ENCODE measurements at regions not wholly inside any gene's neighbourhood (a gene's known extent, or its start where the extent isn't known, plus 50 kb on each side); places are given as distances from the start of the nearest gene placed in this dataset.

- DNase-seq (ENCODE audit: low read depth, low spot score): no peak
- in situ Hi-C loops (cut with HindIII; ENCODE audit: low pct_unique_long_range_greater_than_20kb, low sequenced_read_pairs): no loop called here
Measured at GRCh38 chr1:90174246-90174645, 179.3 kb downstream of the ZNF326 start.

DNA sequence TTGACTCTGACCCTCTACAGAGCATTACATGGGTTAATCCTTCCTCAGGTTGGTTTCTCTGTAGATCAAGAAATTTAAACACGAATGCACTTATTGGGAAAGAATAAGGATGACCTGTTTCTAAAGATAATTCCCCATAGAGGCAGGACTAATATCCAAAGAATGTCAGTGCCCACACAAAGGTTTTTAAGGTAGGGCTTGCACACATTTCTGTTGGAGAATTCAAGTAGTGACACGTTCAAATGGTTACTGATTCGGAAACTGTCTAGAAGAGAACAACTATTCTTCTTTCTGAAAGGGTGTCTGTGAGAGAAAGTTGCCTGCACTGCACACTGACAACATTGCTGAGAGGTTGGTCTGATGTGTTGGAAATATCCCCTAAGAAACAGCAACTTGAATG is 167.3 kb downstream of the ZNF326 start:
- DNase-seq (ENCODE audit: low read depth, low spot score): no peak
- in situ Hi-C loops (cut with HindIII; ENCODE audit: low pct_unique_long_range_greater_than_20kb, low sequenced_read_pairs): no loop called here

GRCh38 chr1:90161625-90162024 is 166.7 kb downstream of the ZNF326 start:
- in situ Hi-C loops (cut with HindIII; ENCODE audit: low pct_unique_long_range_greater_than_20kb, low sequenced_read_pairs): no loop called here

GRCh38 chr1:90155721-90156487 is 161.0 kb downstream of the ZNF326 start:
- in situ Hi-C loops (cut with HindIII; ENCODE audit: low pct_unique_long_range_greater_than_20kb, low sequenced_read_pairs): no loop called here
- DNase-seq (ENCODE audit: low read depth, low spot score): no peak

More at GRCh38 chr1:90161625-90162024, 166.7 kb downstream of the ZNF326 start:
- no peak for DNase-seq (ENCODE audit: low read depth, low spot score)

DNA sequence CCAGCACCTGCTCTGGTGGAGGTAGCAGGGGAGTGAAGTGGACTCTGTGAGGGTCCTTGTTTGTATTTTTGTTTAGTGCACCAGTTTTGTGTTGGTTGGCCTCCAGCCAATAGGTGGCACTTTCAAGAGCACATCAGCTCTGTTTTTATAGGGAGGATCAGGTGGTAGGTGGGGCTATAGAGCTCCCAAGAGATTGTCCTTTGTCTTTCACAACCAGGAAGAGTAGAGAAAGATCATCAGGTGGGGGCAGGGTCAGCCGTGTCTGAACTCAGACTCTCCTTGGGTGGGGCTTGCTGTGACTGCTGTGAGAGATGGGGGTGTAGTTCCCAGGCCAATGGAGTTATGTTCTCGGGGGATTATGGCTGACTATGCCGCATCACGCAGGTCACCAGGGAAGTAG is 159.8 kb downstream of the ZNF326 start:
- DNase-seq (ENCODE audit: low read depth, low spot score): no peak
- in situ Hi-C loops (cut with HindIII; ENCODE audit: low pct_unique_long_range_greater_than_20kb, low sequenced_read_pairs): no loop called here

DNA sequence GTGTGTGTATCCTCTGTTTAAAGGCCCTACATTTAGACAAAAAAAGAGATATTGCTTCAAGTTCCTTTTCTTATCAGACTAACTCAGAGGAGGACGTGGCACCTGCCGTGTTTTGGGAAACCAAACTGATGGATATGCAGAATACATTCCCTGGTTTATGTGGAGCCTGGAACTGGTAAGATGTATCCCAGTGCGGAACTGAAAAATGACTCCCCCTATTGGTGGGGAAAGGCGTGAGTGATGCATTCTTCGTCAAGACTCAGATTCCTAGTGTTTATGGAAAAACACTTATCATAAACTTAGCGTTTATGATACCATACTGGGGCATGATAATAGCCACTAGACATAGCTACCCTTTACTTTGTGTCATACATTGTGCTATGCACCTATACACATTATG is 154.2 kb downstream of the ZNF326 start:
- peak; percentile 40 for DNase-seq (ENCODE audit: low read depth, low spot score)
- in situ Hi-C loops (cut with HindIII; ENCODE audit: low pct_unique_long_range_greater_than_20kb, low sequenced_read_pairs): no loop called here

GRCh38 chr1:90147093-90147492 is 152.2 kb downstream of the ZNF326 start:
- in situ Hi-C loops (cut with HindIII; ENCODE audit: low pct_unique_long_range_greater_than_20kb, low sequenced_read_pairs): no loop called here
- DNase-seq (ENCODE audit: low read depth, low spot score): no peak

DNA sequence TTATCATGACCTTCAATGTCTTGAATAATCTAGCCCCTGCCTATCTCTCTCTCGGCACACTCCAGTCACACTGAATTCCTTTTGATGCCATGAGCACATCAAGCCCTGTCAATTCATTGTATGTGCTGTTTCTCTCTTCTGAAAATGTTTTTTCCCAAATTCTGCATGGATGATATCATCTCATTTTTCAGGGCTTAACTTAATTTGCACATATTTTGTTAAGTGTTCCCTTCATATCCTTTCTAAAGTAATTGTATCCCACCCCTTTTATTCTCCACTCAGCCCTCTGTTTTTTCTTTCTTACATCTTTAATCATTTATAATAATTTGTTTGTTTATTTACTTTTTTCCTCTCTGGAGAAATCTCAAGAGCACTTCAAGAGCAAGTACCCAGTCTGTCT is 149.9 kb downstream of the ZNF326 start:
- in situ Hi-C loops (cut with HindIII; ENCODE audit: low pct_unique_long_range_greater_than_20kb, low sequenced_read_pairs): no loop called here
- DNase-seq (ENCODE audit: low read depth, low spot score): no peak

DNA sequence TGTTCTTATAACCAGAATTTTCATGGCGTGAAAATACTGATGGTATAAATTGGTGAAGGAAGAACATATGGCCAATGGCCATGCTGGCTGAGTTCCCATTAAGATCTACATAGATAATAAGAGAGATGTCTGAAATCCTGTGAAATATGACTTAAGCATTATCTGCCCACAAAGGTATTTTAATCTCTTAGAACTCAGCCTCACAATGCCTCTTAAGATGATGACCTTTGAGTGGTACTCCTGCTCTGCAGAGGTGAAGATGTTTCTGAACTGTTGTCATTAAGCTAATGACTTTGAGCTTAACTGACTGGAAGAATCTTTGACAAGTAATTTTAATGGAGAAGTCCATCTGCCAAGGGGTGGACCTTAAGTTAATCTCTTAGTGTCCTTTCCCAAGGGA is 148.7 kb downstream of the ZNF326 start:
- in situ Hi-C loops (cut with HindIII; ENCODE audit: low pct_unique_long_range_greater_than_20kb, low sequenced_read_pairs): no loop called here
- no peak for DNase-seq (ENCODE audit: low read depth, low spot score)

GRCh38 chr1:90142697-90143096 is 147.8 kb downstream of the ZNF326 start:
- in situ Hi-C loops (cut with HindIII; ENCODE audit: low pct_unique_long_range_greater_than_20kb, low sequenced_read_pairs): no loop called here
- no peak for DNase-seq (ENCODE audit: low read depth, low spot score)

GRCh38 chr1:90139837-90140236 is 144.9 kb downstream of the ZNF326 start:
- no peak for DNase-seq (ENCODE audit: low read depth, low spot score)
- in situ Hi-C loops (cut with HindIII; ENCODE audit: low pct_unique_long_range_greater_than_20kb, low sequenced_read_pairs): no loop called here

DNA sequence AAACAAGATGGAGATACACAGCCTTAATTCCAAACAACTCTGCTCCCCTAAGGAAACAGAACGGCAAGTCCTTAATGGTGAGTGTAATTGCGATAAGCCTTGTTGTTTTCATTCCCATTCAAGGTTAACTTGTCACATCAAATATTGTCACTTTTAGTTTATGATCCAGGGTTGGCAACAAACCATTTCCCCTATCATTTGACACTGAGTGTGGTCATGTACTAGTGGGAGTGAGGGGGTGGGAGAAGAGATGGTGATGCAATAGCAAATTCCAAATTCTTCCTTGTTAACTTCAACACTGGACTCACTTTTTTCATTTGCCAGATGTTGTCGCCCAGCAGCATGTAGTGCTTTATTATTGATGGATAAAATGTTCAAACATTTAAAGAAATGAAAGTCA is 140.4 kb downstream of the ZNF326 start:
- in situ Hi-C loops (cut with HindIII; ENCODE audit: low pct_unique_long_range_greater_than_20kb, low sequenced_read_pairs): no loop called here
- no peak for DNase-seq (ENCODE audit: low read depth, low spot score)

GRCh38 chr1:90134175-90134955 is 139.5 kb downstream of the ZNF326 start:
- in situ Hi-C loops (cut with HindIII; ENCODE audit: low pct_unique_long_range_greater_than_20kb, low sequenced_read_pairs): no loop called here
- no peak for DNase-seq (ENCODE audit: low read depth, low spot score)

DNA sequence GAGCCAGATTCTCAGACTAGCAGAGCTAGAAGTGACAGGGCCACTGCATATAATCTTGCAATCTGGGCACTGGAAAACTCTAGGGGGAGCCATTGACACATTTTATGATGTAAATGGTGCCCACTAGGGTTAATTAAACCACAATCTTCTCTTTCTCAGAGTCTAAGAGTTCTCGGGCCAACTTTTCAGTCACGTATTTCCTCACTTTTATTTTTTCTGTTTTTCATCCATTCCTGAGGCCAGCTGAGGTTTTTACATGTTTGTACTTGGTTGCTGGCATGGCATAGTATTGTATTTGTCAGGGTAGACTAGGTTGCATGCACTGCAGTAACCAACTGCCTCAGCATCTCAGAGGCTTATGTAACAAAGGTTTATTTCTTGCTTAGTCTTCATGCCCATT is 138.2 kb downstream of the ZNF326 start:
- peak; percentile 68 for DNase-seq (ENCODE audit: low read depth, low spot score)
- in situ Hi-C loops (cut with HindIII; ENCODE audit: low pct_unique_long_range_greater_than_20kb, low sequenced_read_pairs): no loop called here

GRCh38 chr1:90132306-90132705 is 137.4 kb downstream of the ZNF326 start:
- in situ Hi-C loops (cut with HindIII; ENCODE audit: low pct_unique_long_range_greater_than_20kb, low sequenced_read_pairs): no loop called here

DNA sequence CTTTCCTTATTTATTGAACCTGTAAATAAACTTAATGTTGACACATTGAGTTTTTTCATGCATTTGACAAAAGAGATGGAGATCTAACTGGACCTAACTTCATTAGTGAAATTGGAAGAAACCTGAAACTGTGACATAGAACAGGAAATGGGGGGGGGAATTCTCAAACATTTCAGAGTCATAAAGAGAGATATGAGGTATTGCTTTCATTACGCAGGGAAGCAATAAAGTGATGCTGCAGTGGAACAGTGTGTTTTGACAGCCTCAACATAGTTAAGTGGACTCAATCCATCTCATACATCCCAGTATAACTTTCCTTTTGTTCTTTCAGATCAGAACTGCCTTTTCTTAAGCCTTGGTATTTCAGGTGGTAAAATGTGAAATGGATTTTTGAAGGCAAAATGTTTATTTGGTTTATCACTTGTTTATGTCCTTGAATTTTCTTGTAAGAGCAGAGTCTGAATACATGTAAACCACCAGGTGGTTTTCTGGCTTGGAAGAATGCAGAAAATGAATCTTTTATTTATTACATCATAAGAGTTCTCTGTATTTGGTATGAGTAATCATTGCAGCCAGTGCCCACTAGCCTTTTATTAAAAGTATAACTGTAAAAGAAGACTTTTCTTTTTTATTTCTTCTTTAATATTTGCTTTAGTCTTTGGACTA is 132.5 kb downstream of the ZNF326 start:
- DNase-seq (ENCODE audit: low read depth, low spot score): no peak
- in situ Hi-C loops (cut with HindIII; ENCODE audit: low pct_unique_long_range_greater_than_20kb, low sequenced_read_pairs): no loop called here

More at GRCh38 chr1:90132306-90132705, 137.4 kb downstream of the ZNF326 start:
- DNase-seq (ENCODE audit: low read depth, low spot score): no peak

- DNase-seq (ENCODE audit: low read depth, low spot score): no peak
- in situ Hi-C loops (cut with HindIII; ENCODE audit: low pct_unique_long_range_greater_than_20kb, low sequenced_read_pairs): no loop called here
Measured at GRCh38 chr1:90126834-90127233, 131.9 kb downstream of the ZNF326 start.

- in situ Hi-C loops (cut with HindIII; ENCODE audit: low pct_unique_long_range_greater_than_20kb, low sequenced_read_pairs): no loop called here
Measured at GRCh38 chr1:90122654-90123340, 127.9 kb downstream of the ZNF326 start.

More at GRCh38 chr1:90122654-90123340, 127.9 kb downstream of the ZNF326 start:
- DNase-seq (ENCODE audit: low read depth, low spot score): no peak

Measured in SK-MEL-5 (cell line).